ENCODE measurements at regions not wholly inside any gene's neighbourhood (a gene's known extent, or its start where the extent isn't known, plus 50 kb on each side); places are given as distances from the start of the nearest gene placed in this dataset.
"Not testable (repeated sequence)": the region's sequence is repeated elsewhere in the genome, so short reads cannot be mapped to it uniquely, and the experiment has no call there.

DNA sequence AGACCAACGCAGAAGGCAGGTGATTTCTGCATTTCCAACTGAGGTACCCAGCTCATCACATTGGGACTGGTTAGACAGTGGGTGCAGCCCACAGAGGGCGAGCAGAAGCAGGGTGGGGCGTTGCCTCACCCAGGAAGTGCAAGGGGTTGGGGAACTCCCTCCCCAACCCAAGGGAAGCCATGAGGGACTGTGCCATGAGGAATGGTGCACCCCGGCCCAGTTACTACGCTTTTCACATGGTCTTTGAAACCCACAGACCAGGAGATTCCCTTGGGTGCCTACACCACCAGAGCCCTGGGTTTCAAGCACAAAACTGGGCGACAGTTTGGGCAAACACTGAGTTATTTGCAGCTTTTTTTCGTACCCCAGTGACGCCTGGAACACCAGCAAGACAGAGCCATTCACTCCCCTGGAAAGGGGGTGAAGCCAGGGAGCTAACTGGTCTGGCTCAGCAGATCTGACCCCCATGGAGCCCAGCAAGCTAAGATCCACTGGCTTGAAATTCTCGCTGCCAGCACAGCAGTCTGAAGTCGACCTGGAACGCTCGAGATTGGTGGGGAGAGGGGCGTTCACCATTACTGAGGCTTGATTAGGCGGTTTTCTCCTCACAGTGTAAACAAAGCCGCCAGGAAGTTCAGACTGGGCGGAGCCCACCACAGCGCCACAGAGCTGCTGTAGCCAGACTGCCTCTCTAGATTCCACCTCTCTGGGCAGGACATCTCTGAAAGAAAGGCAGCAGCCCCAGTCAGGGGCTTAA is 188.7 kb downstream of the HACE1 start:
- TF ChIP-seq SP1, ZNF384 (IDR thresholded peaks at IDR 0.05): not testable (repeated sequence)
